ENCODE measurements at regions not wholly inside any gene's neighbourhood (a gene's known extent, or its start where the extent isn't known, plus 50 kb on each side); places are given as distances from the start of the nearest gene placed in this dataset.

DNA sequence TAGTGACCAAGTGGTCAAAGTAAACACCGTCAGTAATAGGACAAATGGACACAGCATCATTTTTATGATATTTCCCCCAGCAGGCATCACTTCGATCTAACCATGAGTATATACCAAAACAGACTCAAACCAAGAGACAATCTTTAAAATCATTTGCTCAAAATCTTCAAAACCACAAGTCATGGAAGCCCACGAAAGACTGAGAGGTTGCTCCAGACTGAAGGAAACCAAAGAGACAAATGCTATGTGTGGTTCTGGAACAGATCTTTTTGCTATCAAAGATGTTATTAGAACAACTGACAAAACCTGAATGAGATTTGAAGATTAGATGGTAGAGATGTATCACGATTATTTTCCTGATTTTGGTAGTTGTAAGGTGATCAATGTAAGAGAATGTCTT is 197.7 kb downstream of the TBXT start:
- no peak overlapping the region for H2AFZ ChIP-seq (ENCODE audit: low read length)
- peaks cover 6% of the 10 kb centered on the region for H3K4me1 ChIP-seq (ENCODE audit: low read length)
- no peak overlapping the region for H3K9ac ChIP-seq (ENCODE audit: low read length)
- H3K9me3 ChIP-seq (ENCODE audit: low read length), result no peaks in the 10 kb centered on the region
- H3K4me2 ChIP-seq (ENCODE audit: low read depth, low read length, poor library complexity, severe bottlenecking), result no peak overlapping the region
- no peak overlapping the region for H3K27ac ChIP-seq (ENCODE audit: low read length)
- H3K4me3 ChIP-seq (ENCODE audit: low read length), result no peak overlapping the region
- no peaks in the 10 kb centered on the region for H4K20me1 ChIP-seq (ENCODE audit: insufficient read depth, low read depth, low read length)
- DNase-seq, result no peak
- no peaks in the 10 kb centered on the region for H3K9me2 ChIP-seq (replicated peaks; ENCODE audit: insufficient read depth, low read length)
- no peaks in the 10 kb centered on the region for H3K36me3 ChIP-seq (ENCODE audit: insufficient read depth, low read length)
- no peaks in the 10 kb centered on the region for H3K79me2 ChIP-seq (ENCODE audit: low read length)
- no peaks in the 10 kb centered on the region; the same call in 1 of the 2 replicates for H3K27me3 ChIP-seq (ENCODE audit: low read length)

DNA sequence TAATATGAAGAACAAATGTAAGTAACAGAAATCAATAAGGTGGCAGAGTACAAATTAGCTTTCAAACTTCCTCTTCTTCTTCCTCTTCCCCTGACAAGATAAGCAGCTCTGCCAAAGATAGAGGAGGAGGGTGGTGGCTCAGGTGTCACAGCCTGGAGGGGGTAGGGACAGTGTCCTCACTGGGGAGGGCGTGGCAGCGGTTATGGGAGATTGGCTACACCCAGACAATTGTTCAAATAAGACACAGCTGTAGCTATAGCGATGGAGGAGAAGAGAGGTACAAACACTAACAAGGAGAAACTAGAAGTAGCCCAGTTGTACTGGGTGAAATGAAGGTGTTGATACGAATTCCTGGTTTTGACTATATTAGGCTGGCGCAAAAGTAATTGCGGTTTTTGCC is 198.5 kb downstream of the TBXT start:
- Histone ChIP-seq H3K9me3 (ENCODE audit: low read length) (no peaks in the 10 kb centered on the region), H3K4me2 (ENCODE audit: low read depth, low read length, poor library complexity, severe bottlenecking) (no peak overlapping the region), H3K9me2 (replicated peaks; ENCODE audit: insufficient read depth, low read length) (no peaks in the 10 kb centered on the region), H3K4me1 (ENCODE audit: low read length) (peaks cover 6% of the 10 kb centered on the region), H3K9ac (ENCODE audit: low read length) (no peak overlapping the region), H2AFZ (ENCODE audit: low read length) (no peak overlapping the region), H3K79me2 (ENCODE audit: low read length) (no peaks in the 10 kb centered on the region), H4K20me1 (ENCODE audit: insufficient read depth, low read depth, low read length) (no peaks in the 10 kb centered on the region), H3K27me3 (ENCODE audit: low read length) (no peaks in the 10 kb centered on the region; the same call in 1 of the 2 replicates), H3K27ac (ENCODE audit: low read length) (no peak overlapping the region), H3K4me3 (ENCODE audit: low read length) (no peak overlapping the region), H3K36me3 (ENCODE audit: insufficient read depth, low read length) (no peaks in the 10 kb centered on the region)
- DNase-seq, result peak; percentile 41

DNA sequence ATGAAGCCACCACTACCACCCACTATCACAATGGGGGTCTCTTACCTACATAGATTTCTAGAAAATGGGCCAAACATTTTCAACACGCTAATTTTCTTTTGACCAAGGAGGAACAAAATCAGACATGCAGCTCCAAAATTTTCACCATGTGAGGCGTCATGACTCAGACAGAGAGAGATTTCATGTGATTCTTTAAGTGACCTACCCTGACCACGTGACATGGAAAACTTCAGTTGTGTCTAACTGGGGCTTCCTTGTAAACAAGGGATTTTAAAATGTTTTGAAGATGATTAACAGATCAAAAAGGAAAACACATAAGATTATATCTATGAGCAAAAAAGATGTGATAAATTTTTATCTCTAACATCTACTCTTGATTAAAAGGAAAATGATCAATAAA is 199.2 kb downstream of the TBXT start:
- H3K9me3 ChIP-seq (ENCODE audit: low read length), result no peaks in the 10 kb centered on the region
- no peak for DNase-seq
- peaks cover 6% of the 10 kb centered on the region for H3K4me1 ChIP-seq (ENCODE audit: low read length)
- H3K9me2 ChIP-seq (replicated peaks; ENCODE audit: insufficient read depth, low read length), result no peaks in the 10 kb centered on the region
- no peak overlapping the region for H3K4me3 ChIP-seq (ENCODE audit: low read length)
- no peak overlapping the region for H2AFZ ChIP-seq (ENCODE audit: low read length)
- no peak overlapping the region for H3K9ac ChIP-seq (ENCODE audit: low read length)
- H4K20me1 ChIP-seq (ENCODE audit: insufficient read depth, low read depth, low read length), result no peaks in the 10 kb centered on the region
- H3K27me3 ChIP-seq (ENCODE audit: low read length), result no peaks in the 10 kb centered on the region; the same call in 1 of the 2 replicates
- H3K4me2 ChIP-seq (ENCODE audit: low read depth, low read length, poor library complexity, severe bottlenecking), result no peak overlapping the region
- no peaks in the 10 kb centered on the region for H3K79me2 ChIP-seq (ENCODE audit: low read length)
- H3K27ac ChIP-seq (ENCODE audit: low read length), result no peak overlapping the region
- H3K36me3 ChIP-seq (ENCODE audit: insufficient read depth, low read length), result no peaks in the 10 kb centered on the region

DNA sequence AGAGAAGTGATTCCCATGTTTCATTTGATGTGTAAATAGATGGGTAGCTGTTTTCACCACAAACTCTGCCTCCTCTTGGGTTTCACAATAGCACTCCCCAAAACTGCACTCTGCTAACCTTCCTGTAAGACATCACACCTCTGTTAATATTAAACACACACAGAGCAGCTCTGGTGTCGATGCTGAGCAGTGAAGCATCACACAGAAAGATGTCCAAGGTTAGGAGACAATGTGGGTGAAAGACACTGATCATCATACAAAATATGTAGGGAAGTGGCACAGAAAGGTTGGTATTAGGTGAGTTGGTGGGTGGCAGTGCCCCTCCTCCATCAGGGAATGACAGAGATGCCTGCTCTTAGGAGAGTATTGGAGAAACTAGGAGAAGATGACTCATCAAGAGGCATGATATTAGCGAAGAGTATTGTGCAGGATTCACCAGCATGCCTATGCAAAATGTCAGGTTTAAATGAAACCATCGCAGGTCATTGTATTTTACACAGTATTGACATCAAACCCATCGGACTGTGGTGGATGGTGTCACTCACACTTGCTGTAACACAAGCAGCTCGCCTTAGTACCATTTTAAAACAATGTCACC is 199.7 kb downstream of the TBXT start:
- H3K79me2 ChIP-seq (ENCODE audit: low read length), result no peaks in the 10 kb centered on the region
- no peak overlapping the region for H3K9ac ChIP-seq (ENCODE audit: low read length)

DNA sequence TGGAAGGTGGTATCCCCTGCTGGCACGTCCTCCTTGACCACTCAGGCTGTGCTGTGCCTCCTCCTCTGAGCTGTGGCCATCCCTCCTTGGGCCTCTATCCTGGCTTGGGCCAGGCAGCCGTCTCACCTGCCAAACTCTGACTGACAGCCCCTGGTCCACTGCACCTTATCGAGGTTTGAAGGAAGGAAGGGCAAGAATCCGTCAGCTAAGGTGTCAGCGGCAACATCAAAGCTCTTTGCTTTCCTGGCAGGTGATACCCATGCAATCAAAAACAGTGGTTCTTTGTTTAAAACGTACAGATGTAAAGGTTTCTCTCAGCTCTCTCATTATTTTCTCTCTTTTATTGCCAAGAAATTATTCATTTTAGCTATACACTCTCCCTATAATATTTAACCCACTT is 203.9 kb downstream of the TBXT start:
- no peak overlapping the region for H3K4me3 ChIP-seq (ENCODE audit: low read length)
- H3K27ac ChIP-seq (ENCODE audit: low read length), result no peak overlapping the region
- no peak for DNase-seq
- H3K79me2 ChIP-seq (ENCODE audit: low read length), result no peaks in the 10 kb centered on the region
- H3K9ac ChIP-seq (ENCODE audit: low read length), result no peak overlapping the region
- H4K20me1 ChIP-seq (ENCODE audit: insufficient read depth, low read depth, low read length), result no peaks in the 10 kb centered on the region
- H3K9me2 ChIP-seq (replicated peaks; ENCODE audit: insufficient read depth, low read length), result no peaks in the 10 kb centered on the region
- no peaks in the 10 kb centered on the region for H3K36me3 ChIP-seq (ENCODE audit: insufficient read depth, low read length)
- no peak overlapping the region for H2AFZ ChIP-seq (ENCODE audit: low read length)
- no peaks in the 10 kb centered on the region for H3K9me3 ChIP-seq (ENCODE audit: low read length)
- H3K4me2 ChIP-seq (ENCODE audit: low read depth, low read length, poor library complexity, severe bottlenecking), result no peak overlapping the region
- peaks cover under 1% of the 10 kb centered on the region; the same call in 1 of the 2 replicates for H3K4me1 ChIP-seq (ENCODE audit: low read length)
- no peaks in the 10 kb centered on the region for H3K27me3 ChIP-seq (ENCODE audit: low read length)

More for the DNA sequence above, 199.7 kb downstream of the TBXT start:
- Histone ChIP-seq H3K27me3 (ENCODE audit: low read length) (no peaks in the 10 kb centered on the region; the same call in 1 of the 2 replicates), H3K4me3 (ENCODE audit: low read length) (no peak overlapping the region), H3K4me1 (ENCODE audit: low read length) (peaks cover 6% of the 10 kb centered on the region), H3K9me3 (ENCODE audit: low read length) (no peaks in the 10 kb centered on the region), H3K9me2 (replicated peaks; ENCODE audit: insufficient read depth, low read length) (no peaks in the 10 kb centered on the region), H3K27ac (ENCODE audit: low read length) (no peak overlapping the region), H2AFZ (ENCODE audit: low read length) (no peak overlapping the region), H4K20me1 (ENCODE audit: insufficient read depth, low read depth, low read length) (no peaks in the 10 kb centered on the region), H3K4me2 (ENCODE audit: low read depth, low read length, poor library complexity, severe bottlenecking) (no peak overlapping the region), H3K36me3 (ENCODE audit: insufficient read depth, low read length) (no peaks in the 10 kb centered on the region)
- DNase-seq, result peak; percentile 25

DNA sequence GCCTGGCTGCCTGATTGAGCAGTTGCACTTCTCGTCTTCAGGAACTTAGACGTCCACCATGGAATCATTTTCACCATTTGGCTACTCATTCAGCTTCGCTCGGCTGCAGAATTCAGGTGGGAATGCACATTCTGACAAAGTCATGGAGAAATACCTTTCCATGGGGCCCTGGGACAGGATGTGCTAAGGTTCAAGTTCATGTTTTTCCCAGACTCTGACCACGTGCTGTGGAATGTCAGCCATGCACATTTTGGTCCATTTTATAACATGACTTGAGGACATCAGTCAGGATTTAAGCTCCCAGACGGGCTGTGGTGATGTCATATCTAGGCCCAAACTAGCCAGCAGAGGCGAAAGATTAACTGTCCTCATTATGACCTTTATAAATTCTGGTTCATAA is 205.3 kb downstream of the TBXT start:
- Histone ChIP-seq H3K4me2 (ENCODE audit: low read depth, low read length, poor library complexity, severe bottlenecking) (no peak overlapping the region), H3K9ac (ENCODE audit: low read length) (no peak overlapping the region), H3K9me2 (replicated peaks; ENCODE audit: insufficient read depth, low read length) (no peaks in the 10 kb centered on the region), H3K4me3 (ENCODE audit: low read length) (no peak overlapping the region), H3K27ac (ENCODE audit: low read length) (no peak overlapping the region), H4K20me1 (ENCODE audit: insufficient read depth, low read depth, low read length) (no peaks in the 10 kb centered on the region), H3K4me1 (ENCODE audit: low read length) (no peaks in the 10 kb centered on the region), H3K27me3 (ENCODE audit: low read length) (no peaks in the 10 kb centered on the region), H3K36me3 (ENCODE audit: insufficient read depth, low read length) (no peaks in the 10 kb centered on the region), H2AFZ (ENCODE audit: low read length) (no peak overlapping the region), H3K9me3 (ENCODE audit: low read length) (no peaks in the 10 kb centered on the region), H3K79me2 (ENCODE audit: low read length) (no peaks in the 10 kb centered on the region)
- no peak for DNase-seq

DNA sequence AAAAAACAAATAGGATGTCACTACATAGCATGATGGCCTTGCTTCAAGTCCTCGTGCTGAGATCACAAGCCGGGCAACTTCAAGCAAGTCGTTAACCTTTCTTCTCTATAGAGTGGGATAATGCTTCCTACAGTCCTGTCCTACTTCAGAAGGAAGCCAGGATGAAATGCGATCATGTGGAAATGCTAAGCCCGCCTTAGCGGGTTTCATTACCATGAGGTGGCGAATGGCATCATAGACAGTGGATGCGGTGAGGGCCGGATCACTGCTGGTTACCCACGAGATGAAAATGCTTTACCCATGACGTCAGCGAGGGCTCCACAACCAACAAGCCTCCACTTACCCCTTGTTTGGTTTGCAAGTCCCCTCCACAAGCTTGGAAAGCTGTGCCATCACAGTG is 206.4 kb downstream of the TBXT start:
- Histone ChIP-seq H3K4me3 (ENCODE audit: low read length) (no peak overlapping the region), H3K9ac (ENCODE audit: low read length) (no peak overlapping the region), H3K4me2 (ENCODE audit: low read depth, low read length, poor library complexity, severe bottlenecking) (no peak overlapping the region), H3K79me2 (ENCODE audit: low read length) (no peaks in the 10 kb centered on the region), H3K27ac (ENCODE audit: low read length) (no peak overlapping the region), H3K4me1 (ENCODE audit: low read length) (no peaks in the 10 kb centered on the region), H3K9me2 (replicated peaks; ENCODE audit: insufficient read depth, low read length) (no peaks in the 10 kb centered on the region), H3K36me3 (ENCODE audit: insufficient read depth, low read length) (no peaks in the 10 kb centered on the region), H3K9me3 (ENCODE audit: low read length) (no peaks in the 10 kb centered on the region), H3K27me3 (ENCODE audit: low read length) (no peaks in the 10 kb centered on the region), H2AFZ (ENCODE audit: low read length) (no peak overlapping the region), H4K20me1 (ENCODE audit: insufficient read depth, low read depth, low read length) (no peaks in the 10 kb centered on the region)
- DNase-seq, result no peak

DNA sequence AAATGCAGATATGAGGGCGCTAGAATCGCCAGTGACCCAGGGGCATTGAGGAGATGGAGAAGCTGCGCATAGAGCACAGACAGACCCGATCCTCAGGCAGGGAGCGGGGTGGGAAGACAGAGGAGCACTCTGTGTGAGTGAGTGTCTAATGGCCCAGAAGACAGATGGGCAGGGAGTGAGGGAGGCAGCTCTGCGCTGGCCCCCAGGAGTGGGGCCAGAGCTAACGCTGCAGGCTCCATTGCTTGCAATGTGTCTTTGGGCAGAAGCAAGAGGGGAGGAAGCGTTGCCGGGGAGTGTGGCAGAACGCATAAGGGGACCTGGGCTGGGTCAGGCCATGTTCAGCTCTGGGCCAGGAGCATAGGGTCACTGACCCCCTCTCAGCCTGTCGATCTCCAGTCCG is 207.0 kb downstream of the TBXT start:
- no peaks in the 10 kb centered on the region for H3K9me2 ChIP-seq (replicated peaks; ENCODE audit: insufficient read depth, low read length)
- H3K79me2 ChIP-seq (ENCODE audit: low read length), result no peaks in the 10 kb centered on the region

More for the DNA sequence above, 207.0 kb downstream of the TBXT start:
- H3K4me3 ChIP-seq (ENCODE audit: low read length), result no peak overlapping the region
- H3K27me3 ChIP-seq (ENCODE audit: low read length), result no peaks in the 10 kb centered on the region
- no peaks in the 10 kb centered on the region for H3K9me3 ChIP-seq (ENCODE audit: low read length)
- no peaks in the 10 kb centered on the region for H3K36me3 ChIP-seq (ENCODE audit: insufficient read depth, low read length)
- no peak overlapping the region for H3K27ac ChIP-seq (ENCODE audit: low read length)
- no peak for DNase-seq
- H2AFZ ChIP-seq (ENCODE audit: low read length), result no peak overlapping the region
- no peak overlapping the region for H3K9ac ChIP-seq (ENCODE audit: low read length)
- H3K4me1 ChIP-seq (ENCODE audit: low read length), result no peaks in the 10 kb centered on the region
- no peak overlapping the region for H3K4me2 ChIP-seq (ENCODE audit: low read depth, low read length, poor library complexity, severe bottlenecking)
- no peaks in the 10 kb centered on the region for H4K20me1 ChIP-seq (ENCODE audit: insufficient read depth, low read depth, low read length)
